Esophagus muscularis mucosa (tissue), 4 donors: ENCODE measurements at regions not wholly inside any gene's neighbourhood (a gene's known extent, or its start where the extent isn't known, plus 50 kb on each side); places are given as distances from the start of the nearest gene placed in this dataset.

Experiments used
- CTCF ChIP-seq, 3 experiments: fragments of 200-600 bp in 2 of 3; fragments of 450-650 bp in 1 of 3; sonication (generic) in 2 of 3; IDR thresholded peaks; one replicate each; pipeline ENCODE4 v1.5.1; 2017 to 2019; ENCODE audit warnings: antibody characterized with exemption in 3 of 3, mild to moderate bottlenecking in 2 of 3, moderate library complexity in 1 of 3
- EP300 ChIP-seq: sonication (generic); formaldehyde crosslinking; IDR thresholded peaks from one replicate; pipeline ENCODE4 v1.6.1; 2017; ENCODE audit warnings: antibody characterized with exemption
- POLR2A ChIP-seq: fragments of 450-650 bp; IDR thresholded peaks from one replicate; pipeline ENCODE4 v1.6.1; 2017; ENCODE audit warnings: antibody characterized with exemption, moderate library complexity, mild to moderate bottlenecking, low read depth
- POLR2AphosphoS5 ChIP-seq, 2 donors: sonication (generic); formaldehyde crosslinking; IDR thresholded peaks; one replicate each; pipeline ENCODE4 v1.6.1; 2017; ENCODE audit warnings: antibody characterized with exemption in 2 of 2

DNA sequence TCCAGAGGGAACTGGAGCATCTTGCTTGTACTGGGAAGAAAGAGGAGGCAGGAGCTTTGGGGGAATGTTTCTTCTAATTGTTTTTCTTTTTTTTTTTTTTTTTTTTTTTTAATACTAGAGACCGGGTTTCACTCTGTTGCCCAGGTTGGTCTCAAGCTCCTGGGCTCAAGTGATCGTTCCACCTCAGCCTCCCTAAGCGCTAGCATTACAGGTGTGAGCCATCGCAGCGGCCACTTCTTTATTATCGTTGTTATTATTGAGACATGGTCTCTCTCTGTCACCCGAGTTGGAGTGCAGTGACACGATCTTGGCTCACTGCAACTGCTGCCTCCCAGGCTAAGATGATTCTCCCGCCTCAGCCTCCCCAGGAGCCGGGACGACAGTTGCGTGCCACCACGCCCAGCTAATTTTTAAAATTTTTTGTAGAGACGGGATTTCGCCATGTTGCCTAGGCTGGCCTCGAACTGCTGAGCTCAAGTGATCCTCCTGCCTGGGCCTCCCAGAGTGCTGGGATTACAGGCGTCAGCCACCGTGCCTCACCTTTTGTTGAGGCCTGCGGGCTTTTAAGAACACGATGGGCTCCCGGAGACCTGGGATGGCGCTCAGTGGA, 137.3 kb upstream of the GSE1 start:
- no peak for TF ChIP-seq CTCF (IDR thresholded peaks at IDR 0.05)
- TF ChIP-seq POLR2AphosphoS5 (IDR thresholded peaks at IDR 0.05) = no peak
- no peak for TF ChIP-seq POLR2A
- no peak for TF ChIP-seq EP300
